ENCODE measurements at regions not wholly inside any gene's neighbourhood (a gene's known extent, or its start where the extent isn't known, plus 50 kb on each side); places are given as distances from the start of the nearest gene placed in this dataset.

- DNase-seq: no peak
- BruUV-seq (replicated peaks): no TSS peak
- TF ChIP-seq CTCF (conservative IDR thresholded peaks at IDR 0.05; ENCODE audit: low read depth, low read length): peak; percentile 19; the same call in 1 of the 2 replicates
- TF ChIP-seq EZH2phosphoT487 (IDR thresholded peaks at IDR 0.05; ENCODE audit: borderline replicate concordance, low read length): no peak
- no peak for TF ChIP-seq EZH2 (IDR thresholded peaks at IDR 0.05; ENCODE audit: low read length, unreplicated experiment)
- Histone ChIP-seq H3K4me2 (ENCODE audit: low read length) (no peak overlapping the region), H3K9me2 (replicated peaks; ENCODE audit: low read length) (no peaks in the 10 kb centered on the region), H3F3A (ENCODE audit: low read length, unreplicated experiment) (no peaks in the 10 kb centered on the region), H3K27ac (ENCODE audit: low read length) (no peak overlapping the region), H3K36me3 (ENCODE audit: low read depth, low read length) (no peaks in the 10 kb centered on the region), H3K79me2 (ENCODE audit: low read length) (no peaks in the 10 kb centered on the region), H4K20me1 (ENCODE audit: low read length) (no peaks in the 10 kb centered on the region), H3K4me1 (ENCODE audit: insufficient read depth, low read length) (no peaks in the 10 kb centered on the region), H3K4me3 (ENCODE audit: low read length) (no peak overlapping the region), H2AFZ (ENCODE audit: low read length) (no peak overlapping the region), H3K9ac (ENCODE audit: low read length) (no peak overlapping the region), H3K27me3 (ENCODE audit: low read length) (peaks cover 9% of the 10 kb centered on the region; the same call in 1 of the 2 replicates), H3K9me3 (ENCODE audit: low read length) (no peaks in the 10 kb centered on the region)
- ATAC-seq: no peak
- ChIA-PET CTCF (no interaction called here), POLR2A (ENCODE audit: unreplicated experiment) (no interaction called here)
- intact Hi-C loops (cut with micrococcal nuclease): no loop called here
Measured at GRCh38 chr17:34852614-34853013, 108.6 kb downstream of the CCT6B start.

- no peaks in the 10 kb centered on the region for H3F3A ChIP-seq (ENCODE audit: low read length, unreplicated experiment)
- no peaks in the 10 kb centered on the region for H3K9me2 ChIP-seq (replicated peaks; ENCODE audit: low read length)
- no peak overlapping the region for H3K4me3 ChIP-seq (ENCODE audit: low read length)
- no peak for DNase-seq
- H3K27ac ChIP-seq (ENCODE audit: low read length): no peak overlapping the region
- no peaks in the 10 kb centered on the region for H4K20me1 ChIP-seq (ENCODE audit: low read length)
- peaks cover 9% of the 10 kb centered on the region; the same call in 1 of the 2 replicates for H3K27me3 ChIP-seq (ENCODE audit: low read length)
- ChIA-PET POLR2A (ENCODE audit: unreplicated experiment) (no interaction called here), CTCF (no interaction called here)
- no peak overlapping the region for H3K4me2 ChIP-seq (ENCODE audit: low read length)
- H3K9ac ChIP-seq (ENCODE audit: low read length): no peak overlapping the region
- TF ChIP-seq EZH2 (IDR thresholded peaks at IDR 0.05; ENCODE audit: low read length, unreplicated experiment) (no peak), EZH2phosphoT487 (IDR thresholded peaks at IDR 0.05; ENCODE audit: borderline replicate concordance, low read length) (no peak)
- H3K79me2 ChIP-seq (ENCODE audit: low read length): no peaks in the 10 kb centered on the region
- H3K4me1 ChIP-seq (ENCODE audit: insufficient read depth, low read length): no peaks in the 10 kb centered on the region
- BruUV-seq (replicated peaks): no TSS peak
- no peak overlapping the region for H2AFZ ChIP-seq (ENCODE audit: low read length)
- no peak for ATAC-seq
- H3K36me3 ChIP-seq (ENCODE audit: low read depth, low read length): no peaks in the 10 kb centered on the region
- intact Hi-C loops (cut with micrococcal nuclease): no loop called here
- H3K9me3 ChIP-seq (ENCODE audit: low read length): no peaks in the 10 kb centered on the region
Measured at GRCh38 chr17:34851961-34852540, 109.2 kb downstream of the CCT6B start.

- Histone ChIP-seq H2AFZ (ENCODE audit: low read length) (no peak overlapping the region), H3K4me3 (ENCODE audit: low read length) (no peak overlapping the region), H3K36me3 (ENCODE audit: low read depth, low read length) (no peaks in the 10 kb centered on the region), H4K20me1 (ENCODE audit: low read length) (no peaks in the 10 kb centered on the region), H3K9me2 (replicated peaks; ENCODE audit: low read length) (no peaks in the 10 kb centered on the region), H3K4me2 (ENCODE audit: low read length) (no peak overlapping the region), H3K4me1 (ENCODE audit: insufficient read depth, low read length) (no peaks in the 10 kb centered on the region), H3K27me3 (ENCODE audit: low read length) (peaks cover 9% of the 10 kb centered on the region; the same call in 1 of the 2 replicates), H3K79me2 (ENCODE audit: low read length) (no peaks in the 10 kb centered on the region), H3K9ac (ENCODE audit: low read length) (no peak overlapping the region), H3F3A (ENCODE audit: low read length, unreplicated experiment) (no peaks in the 10 kb centered on the region), H3K27ac (ENCODE audit: low read length) (no peak overlapping the region), H3K9me3 (ENCODE audit: low read length) (no peaks in the 10 kb centered on the region)
- CTCF ChIA-PET: no interaction called here
- BruUV-seq (replicated peaks): no TSS peak
- TF ChIP-seq EZH2phosphoT487 (IDR thresholded peaks at IDR 0.05; ENCODE audit: borderline replicate concordance, low read length) (no peak), EZH2 (IDR thresholded peaks at IDR 0.05; ENCODE audit: low read length, unreplicated experiment) (no peak), CTCF (conservative IDR thresholded peaks at IDR 0.05; ENCODE audit: low read depth, low read length) (no peak)
- POLR2A ChIA-PET (ENCODE audit: unreplicated experiment): no interaction called here
- intact Hi-C loops (cut with micrococcal nuclease): no loop called here
- no peak for DNase-seq
- no peak for ATAC-seq
Measured at GRCh38 chr17:34850964-34851363, 110.3 kb downstream of the CCT6B start.

Measured in PC-3 (cell line).